Thoracic aorta (tissue), 2 donors: ENCODE measurements at regions not wholly inside any gene's neighbourhood (a gene's known extent, or its start where the extent isn't known, plus 50 kb on each side); places are given as distances from the start of the nearest gene placed in this dataset.

Source experiments
- ATAC-seq: fragments of 150-250 bp; one replicate; pipeline ENCODE4 v1.8.0; 2017; ENCODE audit warnings: low read depth; ENCODE audit not compliant: insufficient number of reproducible peaks, low FRiP score
- DNase-seq: peaks from one replicate; pipeline ENCODE4 v3.0.0-alpha.2; 2020; ENCODE audit warnings: low spot score
- H3K27ac ChIP-seq, 2 donors: fragments of 200-600 bp; sonication (generic); 1 replicate in 1 of 2; 2 replicates in 1 of 2; pipeline ENCODE4 v1.5.1; 2016; ENCODE audit warnings: mild to moderate bottlenecking in 2 of 2, moderate library complexity in 2 of 2
- H3K27me3 ChIP-seq: fragments of 200-600 bp; sonication (generic); replicated peaks from 2 replicates; pipeline ENCODE4 v1.6.0; 2016; ENCODE audit warnings: mild to moderate bottlenecking; ENCODE audit not compliant: insufficient read depth
- H3K36me3 ChIP-seq: fragments of 200-600 bp; sonication (generic); one replicate; pipeline ENCODE4 v1.5.1; 2016
- H3K4me1 ChIP-seq, 2 donors: fragments of 200-600 bp; sonication (generic); 1 replicate in 1 of 2; 2 replicates in 1 of 2; pipeline versions ENCODE4 v1.5.1 to v1.6.0; 2016; ENCODE audit warnings: low read depth in 2 of 2, mild to moderate bottlenecking in 1 of 2; ENCODE audit not compliant: control insufficient read depth in 1 of 2
- H3K4me3 ChIP-seq: fragments of 200-600 bp; sonication (generic); 2 replicates; pipeline ENCODE4 v1.5.1; 2016; ENCODE audit warnings: mild to moderate bottlenecking
- H3K9me3 ChIP-seq: fragments of 200-600 bp; sonication (generic); 2 replicates; pipeline ENCODE4 v1.5.1; 2016
- TF ChIP-seq, protein P1 (sequence below): fragments of 200-600 bp; sonication (generic); IDR thresholded peaks from one replicate; pipeline ENCODE4 v1.5.1; 2019; ENCODE audit warnings: antibody characterized with exemption

DNA sequence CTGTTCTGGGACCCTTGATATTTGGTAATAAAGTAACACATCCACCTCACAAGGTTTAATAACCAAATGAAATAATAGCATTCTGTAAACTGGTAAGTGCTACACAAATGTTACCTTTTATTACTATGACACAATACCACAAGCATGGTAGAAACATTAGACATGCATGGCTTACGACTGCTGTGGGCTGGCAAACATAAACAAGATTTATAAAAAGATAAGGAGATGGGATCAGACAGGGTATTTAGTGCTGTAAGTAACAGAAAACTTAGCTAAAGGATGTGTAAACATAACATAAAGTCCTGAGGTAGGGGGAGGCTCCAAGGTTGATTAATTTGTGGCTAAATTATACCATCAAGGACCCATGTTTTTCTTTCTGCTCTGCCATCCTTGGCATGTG lies 212.6 kb downstream of the BARHL2 start:
- TF ChIP-seq, protein P1, sequence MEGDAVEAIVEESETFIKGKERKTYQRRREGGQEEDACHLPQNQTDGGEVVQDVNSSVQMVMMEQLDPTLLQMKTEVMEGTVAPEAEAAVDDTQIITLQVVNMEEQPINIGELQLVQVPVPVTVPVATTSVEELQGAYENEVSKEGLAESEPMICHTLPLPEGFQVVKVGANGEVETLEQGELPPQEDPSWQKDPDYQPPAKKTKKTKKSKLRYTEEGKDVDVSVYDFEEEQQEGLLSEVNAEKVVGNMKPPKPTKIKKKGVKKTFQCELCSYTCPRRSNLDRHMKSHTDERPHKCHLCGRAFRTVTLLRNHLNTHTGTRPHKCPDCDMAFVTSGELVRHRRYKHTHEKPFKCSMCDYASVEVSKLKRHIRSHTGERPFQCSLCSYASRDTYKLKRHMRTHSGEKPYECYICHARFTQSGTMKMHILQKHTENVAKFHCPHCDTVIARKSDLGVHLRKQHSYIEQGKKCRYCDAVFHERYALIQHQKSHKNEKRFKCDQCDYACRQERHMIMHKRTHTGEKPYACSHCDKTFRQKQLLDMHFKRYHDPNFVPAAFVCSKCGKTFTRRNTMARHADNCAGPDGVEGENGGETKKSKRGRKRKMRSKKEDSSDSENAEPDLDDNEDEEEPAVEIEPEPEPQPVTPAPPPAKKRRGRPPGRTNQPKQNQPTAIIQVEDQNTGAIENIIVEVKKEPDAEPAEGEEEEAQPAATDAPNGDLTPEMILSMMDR, result no peak
- ATAC-seq, result no peak
- no peaks in the 10 kb centered on the region for H3K4me1 ChIP-seq
- DNase-seq, result no peak
- H3K27me3 ChIP-seq, result no peaks in the 10 kb centered on the region
- H3K27ac ChIP-seq, result no peak overlapping the region
- no peak overlapping the region for H3K4me3 ChIP-seq
- H3K9me3 ChIP-seq, result no peaks in the 10 kb centered on the region
- no peaks in the 10 kb centered on the region for H3K36me3 ChIP-seq

DNA sequence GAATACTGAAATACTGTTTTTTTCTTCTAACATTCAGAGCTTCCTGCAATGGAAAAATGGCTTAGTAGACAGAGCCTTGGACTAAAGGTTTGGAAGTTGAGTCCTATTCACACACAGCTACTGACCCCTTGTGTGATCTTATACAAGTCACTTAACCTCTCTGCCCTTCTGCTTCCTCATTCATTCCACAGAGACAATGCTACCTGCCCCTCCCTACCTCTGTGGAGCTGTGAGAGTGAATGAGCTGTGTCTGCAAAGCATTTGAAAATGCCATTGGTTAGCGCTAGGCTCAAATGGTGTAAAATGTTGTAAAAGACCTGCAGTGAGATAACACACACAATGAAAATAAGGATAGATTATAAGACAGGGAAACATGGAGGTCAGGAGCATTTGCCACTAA lies 214.4 kb downstream of the BARHL2 start:
- no peak for DNase-seq
- H3K4me3 ChIP-seq, result no peak overlapping the region
- TF ChIP-seq, protein P1, result no peak
- ATAC-seq, result no peak
- H3K9me3 ChIP-seq, result no peaks in the 10 kb centered on the region
- no peak overlapping the region for H3K27ac ChIP-seq
- no peaks in the 10 kb centered on the region for H3K4me1 ChIP-seq
- H3K36me3 ChIP-seq, result no peaks in the 10 kb centered on the region
- H3K27me3 ChIP-seq, result no peaks in the 10 kb centered on the region

GRCh38 chr1:90502194-90502593 lies 214.9 kb downstream of the BARHL2 start:
- no peaks in the 10 kb centered on the region for H3K4me1 ChIP-seq
- no peaks in the 10 kb centered on the region for H3K9me3 ChIP-seq
- no peaks in the 10 kb centered on the region for H3K36me3 ChIP-seq
- TF ChIP-seq, protein P1, result no peak
- no peak overlapping the region for H3K27ac ChIP-seq
- DNase-seq (no peak), ATAC-seq (no peak)
- H3K27me3 ChIP-seq, result no peaks in the 10 kb centered on the region
- H3K4me3 ChIP-seq, result no peak overlapping the region

GRCh38 chr1:90501281-90501680 lies 215.8 kb downstream of the BARHL2 start:
- H3K36me3 ChIP-seq, result no peaks in the 10 kb centered on the region
- DNase-seq, result no peak
- H3K4me1 ChIP-seq, result no peaks in the 10 kb centered on the region
- TF ChIP-seq, protein P1, result no peak
- no peak overlapping the region for H3K4me3 ChIP-seq
- H3K9me3 ChIP-seq, result no peaks in the 10 kb centered on the region
- no peaks in the 10 kb centered on the region for H3K27me3 ChIP-seq
- no peak overlapping the region for H3K27ac ChIP-seq
- ATAC-seq, result no peak

DNA sequence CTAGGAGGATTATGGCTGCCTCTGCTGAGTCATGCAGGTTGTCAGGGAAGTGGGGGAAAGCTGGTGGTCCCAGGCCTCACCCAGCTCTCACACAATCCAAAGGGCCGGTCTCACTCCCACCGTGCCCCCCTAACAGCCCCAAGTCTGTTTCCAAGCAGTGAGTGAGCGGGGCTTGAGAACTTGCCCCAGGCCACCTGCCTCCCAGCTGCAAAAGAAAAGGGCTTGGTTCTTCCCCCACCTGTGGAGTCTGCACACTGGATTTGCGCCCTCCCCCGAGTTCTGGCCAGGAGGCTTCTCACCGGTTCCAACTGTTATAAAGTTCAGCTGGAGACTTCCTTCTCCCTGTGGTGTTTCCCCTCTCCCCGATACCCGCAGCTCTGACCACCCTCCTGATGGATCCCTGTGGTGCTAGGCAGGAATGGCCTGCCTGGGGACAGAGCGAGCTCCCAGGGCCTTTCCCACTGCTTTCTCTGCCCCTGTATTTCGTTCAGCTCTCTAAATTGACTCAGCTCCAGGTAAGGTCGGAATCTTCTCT lies 222.3 kb downstream of the BARHL2 start:
- Histone ChIP-seq H3K27me3 (no peaks in the 10 kb centered on the region), H3K4me1 (no peaks in the 10 kb centered on the region), H3K27ac (no peak overlapping the region), H3K36me3 (no peaks in the 10 kb centered on the region), H3K4me3 (no peak overlapping the region), H3K9me3 (no peaks in the 10 kb centered on the region)
- ATAC-seq (no peak), DNase-seq (no peak)
- TF ChIP-seq, protein P1, result no peak
